Omental fat pad (tissue), 3 donors: ENCODE measurements at regions not wholly inside any gene's neighbourhood (a gene's known extent, or its start where the extent isn't known, plus 50 kb on each side); places are given as distances from the start of the nearest gene placed in this dataset.

Source experiments
- ATAC-seq: fragments of 150-250 bp; one replicate; pipeline ENCODE4 v1.9.1; 2016; ENCODE audit warnings: mild to moderate bottlenecking, moderate library complexity; ENCODE audit not compliant: low FRiP score
- DNase-seq: peaks from one replicate; pipeline ENCODE4 v3.0.0-alpha.2; 2019; ENCODE audit warnings: low spot score
- TF ChIP-seq, protein P1 (sequence below), 3 donors: fragments of 450-650 bp; IDR thresholded peaks; one replicate each; pipeline ENCODE4 v1.5.1; 2016 to 2017; ENCODE audit warnings: antibody characterized with exemption in 3 of 3, mild to moderate bottlenecking in 3 of 3, moderate library complexity in 2 of 3

DNA sequence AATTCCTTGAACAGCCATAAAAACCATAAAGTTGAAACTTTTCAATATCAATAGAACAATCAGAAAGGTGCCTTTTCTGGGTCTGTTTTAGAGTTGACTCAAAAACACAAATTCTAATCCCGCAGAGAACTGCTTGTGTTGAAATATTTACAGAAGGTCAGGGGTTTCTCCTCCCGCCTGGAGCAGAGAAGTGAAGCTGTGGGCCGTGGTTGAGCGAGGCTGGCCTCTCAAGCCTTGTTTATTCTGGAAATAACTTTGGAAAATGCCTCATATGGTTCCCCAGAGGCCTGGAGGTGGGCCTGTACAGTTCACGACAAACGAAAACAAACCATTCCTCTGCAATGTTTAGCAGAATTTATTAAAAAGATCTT is 90.8 kb upstream of the ERRFI1 start:
- DNase-seq (no peak), ATAC-seq (peak; percentile 45)
- TF ChIP-seq, protein P1, sequence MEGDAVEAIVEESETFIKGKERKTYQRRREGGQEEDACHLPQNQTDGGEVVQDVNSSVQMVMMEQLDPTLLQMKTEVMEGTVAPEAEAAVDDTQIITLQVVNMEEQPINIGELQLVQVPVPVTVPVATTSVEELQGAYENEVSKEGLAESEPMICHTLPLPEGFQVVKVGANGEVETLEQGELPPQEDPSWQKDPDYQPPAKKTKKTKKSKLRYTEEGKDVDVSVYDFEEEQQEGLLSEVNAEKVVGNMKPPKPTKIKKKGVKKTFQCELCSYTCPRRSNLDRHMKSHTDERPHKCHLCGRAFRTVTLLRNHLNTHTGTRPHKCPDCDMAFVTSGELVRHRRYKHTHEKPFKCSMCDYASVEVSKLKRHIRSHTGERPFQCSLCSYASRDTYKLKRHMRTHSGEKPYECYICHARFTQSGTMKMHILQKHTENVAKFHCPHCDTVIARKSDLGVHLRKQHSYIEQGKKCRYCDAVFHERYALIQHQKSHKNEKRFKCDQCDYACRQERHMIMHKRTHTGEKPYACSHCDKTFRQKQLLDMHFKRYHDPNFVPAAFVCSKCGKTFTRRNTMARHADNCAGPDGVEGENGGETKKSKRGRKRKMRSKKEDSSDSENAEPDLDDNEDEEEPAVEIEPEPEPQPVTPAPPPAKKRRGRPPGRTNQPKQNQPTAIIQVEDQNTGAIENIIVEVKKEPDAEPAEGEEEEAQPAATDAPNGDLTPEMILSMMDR (IDR thresholded peaks at IDR 0.05): no peak

DNA sequence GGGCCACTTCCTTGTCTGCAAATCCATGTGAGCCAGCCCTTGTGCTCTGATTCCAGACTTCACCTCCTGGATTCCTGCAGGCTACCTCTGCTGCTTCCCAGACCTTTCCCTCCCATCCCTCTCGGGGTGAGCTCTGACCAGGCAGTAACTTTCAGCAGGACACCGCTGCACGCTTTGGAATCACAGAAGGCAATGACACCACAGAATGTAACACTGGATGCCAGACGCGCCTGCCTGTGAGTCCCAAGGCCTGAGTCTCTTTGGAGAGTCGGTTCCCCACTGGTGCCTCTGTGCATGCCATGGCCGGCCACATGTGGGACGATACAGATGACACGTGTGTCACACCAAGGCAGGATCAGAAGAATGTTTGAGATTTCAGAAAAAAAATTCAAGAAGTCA is 89.7 kb upstream of the ERRFI1 start:
- TF ChIP-seq, protein P1 (IDR thresholded peaks at IDR 0.05): no peak
- ATAC-seq (no peak), DNase-seq (no peak)

DNA sequence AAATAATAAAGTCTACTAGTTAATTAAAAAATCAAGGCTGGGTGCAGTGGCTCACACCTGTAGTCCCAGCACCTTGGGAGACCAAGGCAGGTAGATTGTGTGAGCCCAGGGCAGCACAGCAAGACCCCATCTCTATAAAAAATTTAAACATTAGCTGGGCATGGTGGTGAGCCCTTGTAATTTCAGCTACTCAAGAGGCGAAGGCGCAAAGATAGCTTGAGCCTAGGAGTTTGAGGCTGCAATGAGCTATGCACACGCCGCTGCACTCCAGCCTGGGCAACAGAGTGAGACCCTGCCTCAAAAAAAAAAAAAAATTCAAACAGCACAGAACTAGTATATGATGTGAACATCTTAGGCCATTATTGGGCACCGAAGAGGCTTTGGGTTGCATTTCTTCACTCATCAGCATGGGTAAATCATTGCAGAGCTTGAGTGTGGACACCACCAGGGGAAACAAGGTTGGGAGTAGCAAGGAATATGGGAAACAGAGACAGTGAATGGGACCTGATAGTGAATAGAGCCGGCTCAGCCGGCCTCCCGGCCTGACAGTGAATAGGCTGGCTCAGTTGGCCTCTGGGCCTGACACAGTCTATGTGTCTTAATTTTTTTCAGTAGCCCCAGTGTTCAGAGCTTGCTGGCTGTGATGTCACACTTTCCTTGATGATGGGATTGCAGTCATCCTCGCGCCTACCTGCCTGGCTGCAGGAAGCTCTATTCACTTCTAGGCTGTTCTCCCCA is 89.1 kb upstream of the ERRFI1 start:
- DNase-seq (no peak), ATAC-seq (no peak)
- TF ChIP-seq, protein P1 (IDR thresholded peaks at IDR 0.05): no peak

DNA sequence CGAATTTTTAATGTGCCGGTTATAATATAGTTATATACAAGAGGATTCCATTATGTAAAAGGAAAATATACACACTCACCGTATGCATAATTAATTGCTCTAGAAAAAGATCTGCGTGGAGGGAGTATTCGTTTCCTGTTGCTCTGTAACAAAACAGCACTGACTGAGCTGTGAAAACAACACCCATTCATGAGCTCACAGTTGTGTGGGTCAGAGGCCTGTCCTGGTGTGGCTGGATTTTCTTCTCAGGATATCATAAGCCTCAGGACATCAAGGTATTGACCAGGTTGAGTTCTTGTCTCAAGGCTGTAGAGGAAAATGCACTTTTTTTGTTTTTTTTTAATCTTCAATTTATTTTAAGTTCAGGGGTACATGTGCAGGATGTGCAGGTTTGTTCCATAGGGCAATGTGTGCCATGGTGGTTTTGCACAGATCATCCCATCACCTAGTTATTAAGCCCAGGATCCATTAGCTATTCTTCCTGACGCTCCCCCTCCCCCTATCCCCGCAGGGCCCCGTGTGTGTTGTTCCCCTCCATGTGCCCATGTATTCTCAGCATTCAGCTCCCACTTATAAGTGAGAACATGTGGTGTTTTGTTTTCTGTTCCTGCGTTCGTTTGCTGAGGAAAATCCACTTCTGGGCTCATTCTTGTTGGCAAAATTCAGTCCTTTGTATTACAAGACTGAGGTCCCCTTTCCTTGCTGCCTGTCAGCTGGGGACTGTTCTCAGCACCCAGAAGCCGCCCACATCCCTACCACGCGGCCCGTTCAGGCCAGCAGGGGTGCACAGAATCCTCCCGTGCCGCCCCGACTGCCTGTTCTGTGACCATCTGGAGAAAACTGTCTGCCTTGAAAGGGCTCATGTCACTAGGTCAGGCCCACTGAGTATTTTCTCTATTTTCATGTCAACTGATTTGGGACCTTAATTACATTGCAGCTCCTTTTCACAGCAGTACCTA is 87.4 kb upstream of the ERRFI1 start:
- TF ChIP-seq, protein P1 (IDR thresholded peaks at IDR 0.05): no peak
- ATAC-seq: no peak
- no peak for DNase-seq

DNA sequence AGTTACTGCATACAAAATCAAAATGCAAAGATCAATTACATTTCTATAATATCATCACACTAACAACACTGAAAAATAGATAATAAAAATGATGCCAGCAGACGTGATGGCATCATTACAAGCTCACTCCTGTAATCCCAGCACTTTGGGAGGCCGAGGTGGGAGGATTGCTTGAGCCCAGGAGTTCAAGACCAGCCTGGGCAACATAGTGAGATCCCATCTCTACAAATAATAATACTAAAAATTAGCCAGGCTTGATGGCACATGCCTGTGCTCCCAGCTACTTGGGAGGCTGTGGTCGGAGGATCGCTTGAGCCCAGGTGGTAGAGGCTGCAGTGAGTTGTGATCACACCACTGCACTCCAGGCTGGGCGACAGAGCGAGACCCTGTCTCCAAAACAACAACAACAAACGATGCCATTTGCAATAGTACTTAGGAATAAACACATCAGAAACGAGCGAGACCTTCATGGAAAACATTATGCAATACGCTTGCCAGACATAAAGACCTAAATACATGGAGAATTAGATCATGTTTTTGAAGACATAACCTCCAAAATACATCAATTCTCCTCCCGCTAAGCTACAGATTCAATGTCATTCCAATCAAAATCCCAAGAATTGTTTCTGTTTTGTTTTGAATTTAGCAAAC is 86.6 kb upstream of the ERRFI1 start:
- TF ChIP-seq, protein P1 (IDR thresholded peaks at IDR 0.05): no peak
- ATAC-seq (no peak), DNase-seq (no peak)

DNA sequence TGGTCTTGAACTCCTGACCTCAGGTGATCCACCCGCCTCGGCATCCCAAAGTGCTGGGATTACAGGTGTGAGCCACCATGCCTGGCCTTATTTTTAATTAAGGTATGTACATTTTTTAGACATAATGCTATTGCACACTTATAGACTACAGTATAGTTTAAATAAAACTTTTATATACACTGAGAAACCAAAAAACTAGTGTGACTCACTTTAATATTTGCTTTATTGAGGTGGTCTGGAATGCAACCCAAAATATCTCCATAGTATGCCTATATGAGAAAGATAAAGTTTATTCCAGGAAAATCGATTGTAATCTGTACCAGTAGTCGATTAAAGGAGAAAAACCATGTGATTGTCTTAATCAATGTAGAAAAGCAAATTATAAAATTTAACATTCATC is 85.5 kb upstream of the ERRFI1 start:
- ATAC-seq (no peak), DNase-seq (no peak)
- TF ChIP-seq, protein P1 (IDR thresholded peaks at IDR 0.05): no peak
